ENCODE measurements at regions not wholly inside any gene's neighbourhood (a gene's known extent, or its start where the extent isn't known, plus 50 kb on each side); places are given as distances from the start of the nearest gene placed in this dataset.

DNA sequence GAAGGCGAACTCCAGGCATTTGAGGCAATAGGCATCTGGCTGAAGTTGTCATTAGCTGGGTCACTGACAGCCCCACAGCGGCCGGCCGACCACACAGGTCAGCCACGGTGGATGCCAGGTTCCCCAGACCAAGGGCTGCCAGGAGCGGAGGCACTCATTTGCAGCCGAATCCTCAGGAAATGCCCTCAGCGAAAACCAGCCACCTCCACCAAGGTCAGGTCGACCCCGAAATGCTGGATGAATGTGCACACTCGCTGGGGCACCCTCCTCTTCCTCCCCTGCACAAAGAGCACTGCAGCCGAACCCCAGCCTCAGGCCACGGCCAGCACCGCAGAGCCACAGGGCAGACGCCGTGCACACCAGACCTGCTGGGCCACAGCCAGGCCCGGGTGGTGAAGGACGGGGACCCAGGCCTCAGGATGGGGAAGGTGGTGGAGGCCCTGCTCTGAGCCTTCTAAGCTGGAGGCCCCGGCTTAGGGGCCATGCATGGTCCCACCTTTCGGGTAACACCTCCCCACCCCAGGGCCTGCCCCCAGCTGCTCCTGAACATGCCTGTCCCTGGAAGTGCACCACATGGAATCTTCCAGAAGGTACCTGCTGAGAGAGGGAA, 206.0 kb downstream of the BRD1 start:
- no peak for FAIRE-seq
- no peak for TF ChIP-seq CTCF (IDR thresholded peaks at IDR 0.05; ENCODE audit: insufficient read depth, missing control alignments)
- no peak for DNase-seq (ENCODE audit: insufficient read length, low spot score)

- DNase-seq (ENCODE audit: insufficient read length, low spot score) (no peak), FAIRE-seq (no peak)
- no peak for TF ChIP-seq CTCF (IDR thresholded peaks at IDR 0.05; ENCODE audit: insufficient read depth, missing control alignments)
Measured at GRCh38 chr22:49620666-49621065, 207.0 kb downstream of the BRD1 start.

GRCh38 chr22:49620003-49620556, 207.6 kb downstream of the BRD1 start:
- no peak for DNase-seq (ENCODE audit: insufficient read length, low spot score)
- FAIRE-seq, result no peak
- no peak for TF ChIP-seq CTCF (IDR thresholded peaks at IDR 0.05; ENCODE audit: insufficient read depth, missing control alignments)

DNA sequence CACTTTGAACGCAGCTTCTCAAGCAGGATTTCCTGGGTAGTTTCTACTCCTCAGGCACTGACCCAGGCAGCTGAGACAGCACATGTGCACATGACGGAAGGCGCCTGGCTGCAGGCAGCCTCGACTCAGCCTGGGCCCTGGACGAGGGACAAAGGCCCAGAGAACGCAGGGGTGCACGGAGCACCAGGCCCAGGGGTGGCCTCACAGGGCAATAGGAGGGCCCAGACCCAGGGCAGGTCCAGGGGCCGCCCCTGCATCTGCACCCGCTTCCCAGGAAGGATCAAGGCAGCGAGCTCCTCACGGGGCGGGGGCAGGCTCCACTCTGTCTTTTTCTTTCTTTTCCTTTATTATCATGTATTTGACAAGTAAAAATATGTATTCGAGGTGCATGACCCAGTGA, 208.4 kb downstream of the BRD1 start:
- no peak for FAIRE-seq

DNA sequence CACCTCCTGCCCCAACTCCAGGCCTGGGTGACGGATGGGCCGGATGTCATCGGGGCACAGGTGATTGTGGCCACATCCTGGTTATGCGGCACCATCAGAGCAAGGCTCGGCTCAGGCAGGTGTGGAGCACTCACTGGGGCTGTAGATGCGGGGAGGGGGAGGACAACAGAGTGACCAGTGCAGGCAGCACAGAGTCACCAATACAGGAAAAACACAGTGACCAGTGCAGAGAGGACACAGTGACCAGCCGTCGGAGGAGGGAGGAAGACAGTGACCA, 209.1 kb downstream of the BRD1 start:
- DNase-seq (ENCODE audit: insufficient read length, low spot score) (no peak), FAIRE-seq (no peak)
- TF ChIP-seq CTCF (IDR thresholded peaks at IDR 0.05; ENCODE audit: insufficient read depth, missing control alignments), result no peak

More for the DNA sequence above, 208.4 kb downstream of the BRD1 start:
- no peak for TF ChIP-seq CTCF (IDR thresholded peaks at IDR 0.05; ENCODE audit: insufficient read depth, missing control alignments)
- DNase-seq (ENCODE audit: insufficient read length, low spot score), result no peak

DNA sequence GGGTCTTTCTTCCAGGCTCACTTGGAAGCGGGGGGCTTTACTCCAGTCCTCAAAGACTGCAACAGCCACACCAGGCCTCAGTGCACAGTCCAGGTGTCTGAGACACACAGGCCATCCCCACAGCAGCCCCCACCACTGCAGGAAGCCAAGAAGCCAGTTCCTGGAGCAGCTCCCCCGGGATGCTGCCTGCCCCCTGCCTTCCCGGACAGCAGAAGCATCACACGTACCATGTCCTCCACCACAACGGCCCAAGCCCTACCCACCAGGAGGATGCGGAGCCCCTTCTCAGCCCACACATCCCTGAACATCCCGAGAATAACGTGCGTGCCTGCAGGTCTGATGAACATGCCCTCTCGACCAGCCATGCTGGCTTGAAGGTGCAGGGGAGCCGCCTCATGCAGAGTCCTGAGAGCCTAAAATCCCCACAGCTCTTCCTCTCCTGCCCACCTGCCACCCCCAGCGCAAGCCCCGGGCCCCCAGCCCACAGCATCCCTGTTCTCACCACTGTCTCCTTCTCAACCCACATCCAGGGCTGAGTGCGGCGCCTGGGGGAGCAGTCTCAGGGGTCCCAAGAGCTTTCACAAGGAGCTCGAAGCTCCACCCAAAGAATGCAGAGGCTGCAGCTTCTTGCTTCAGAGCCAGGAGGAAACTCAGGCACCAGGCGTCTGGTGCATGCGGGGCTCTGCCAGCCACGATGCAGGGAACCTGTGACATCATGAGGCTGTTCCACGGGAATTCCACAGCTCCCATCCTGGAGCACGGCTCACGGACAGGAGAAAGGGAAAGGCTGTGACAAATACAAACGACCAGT, 209.6 kb downstream of the BRD1 start:
- no peak for FAIRE-seq
- TF ChIP-seq CTCF (IDR thresholded peaks at IDR 0.05; ENCODE audit: insufficient read depth, missing control alignments), result no peak
- DNase-seq (ENCODE audit: insufficient read length, low spot score), result no peak

DNA sequence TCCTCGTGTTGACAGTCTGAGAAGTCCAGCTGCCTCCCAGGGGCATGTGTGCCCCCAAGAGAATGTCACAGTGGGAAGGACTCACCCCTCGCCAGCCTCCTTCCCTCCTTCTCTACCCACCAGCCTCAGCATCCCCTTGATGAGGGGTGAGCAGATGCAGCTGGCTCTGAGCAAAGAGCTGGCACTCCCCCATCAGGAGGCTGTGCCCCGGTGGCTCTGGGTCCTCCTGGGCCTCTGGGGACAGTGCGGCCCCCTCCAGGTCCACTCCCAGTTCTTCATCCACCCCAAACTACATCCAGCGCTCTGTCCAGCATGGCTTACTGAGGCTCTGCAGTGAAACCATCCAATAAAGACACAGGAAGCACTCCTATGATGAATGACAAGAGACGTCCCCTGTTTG, 210.4 kb downstream of the BRD1 start:
- TF ChIP-seq CTCF (IDR thresholded peaks at IDR 0.05; ENCODE audit: insufficient read depth, missing control alignments), result no peak
- FAIRE-seq, result no peak

More for the DNA sequence above, 210.4 kb downstream of the BRD1 start:
- DNase-seq (ENCODE audit: insufficient read length, low spot score), result no peak

All from D721Med (cell line).